ENCODE measurements at regions not wholly inside any gene's neighbourhood (a gene's known extent, or its start where the extent isn't known, plus 50 kb on each side); places are given as distances from the start of the nearest gene placed in this dataset.

DNA sequence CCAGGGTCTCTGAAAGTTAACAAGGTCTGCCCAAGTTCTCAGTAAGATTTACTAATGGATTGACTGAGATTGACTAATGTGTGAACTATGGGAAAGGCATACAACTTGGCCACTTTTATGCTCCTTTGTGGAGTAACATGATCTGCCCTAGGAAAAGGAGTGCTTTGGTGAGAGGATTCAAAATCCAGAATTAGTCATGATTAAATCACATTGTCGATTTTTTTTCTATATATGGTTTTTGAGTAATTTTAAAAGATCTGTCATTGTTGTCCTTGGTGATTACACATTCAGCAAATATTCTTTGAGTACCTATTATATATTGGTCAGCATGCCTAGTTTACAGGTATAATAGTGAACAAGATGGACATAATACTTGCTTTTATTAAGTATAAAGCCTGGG, 147.7 kb upstream of the SYT10 start:
- no peak for TF ChIP-seq POLR2AphosphoS5 (IDR thresholded peaks at IDR 0.05)
- no peak for TF ChIP-seq CTCF (IDR thresholded peaks at IDR 0.05)
- no peak for TF ChIP-seq POLR2A (IDR thresholded peaks at IDR 0.05)
